Tibial nerve (tissue), 4 donors: ENCODE measurements at regions not wholly inside any gene's neighbourhood (a gene's known extent, or its start where the extent isn't known, plus 50 kb on each side); places are given as distances from the start of the nearest gene placed in this dataset.
"Not testable (repeated sequence)": the region's sequence is repeated elsewhere in the genome, so short reads cannot be mapped to it uniquely, and the experiment has no call there.

ENCODE experiments used
- DNase-seq, 2 donors: peaks; one replicate each; pipeline ENCODE4 v3.0.0-alpha.2; 2019; ENCODE audit warnings: low spot score in 2 of 2
- H3K27ac ChIP-seq, 4 donors: fragments of 200-600 bp; sonication (generic) in 3 of 4; one replicate each; pipeline ENCODE4 v1.5.1; 2017 to 2019; ENCODE audit warnings: mild to moderate bottlenecking in 1 of 4
- H3K27me3 ChIP-seq, 2 donors: fragments of 200-600 bp; sonication (generic) in 1 of 2; one replicate each; pipeline versions ENCODE4 v1.5.1 to v1.6.0; 2017 to 2019
- H3K36me3 ChIP-seq, 3 donors: fragments of 200-600 bp; sonication (generic); one replicate each; pipeline ENCODE4 v1.5.1; 2018 to 2019
- H3K4me1 ChIP-seq, 4 donors: fragments of 200-600 bp; sonication (generic) in 3 of 4; one replicate each; pipeline ENCODE4 v1.5.1; 2017 to 2019
- H3K4me3 ChIP-seq, 4 donors: fragments of 200-600 bp; sonication (generic) in 3 of 4; one replicate each; pipeline ENCODE4 v1.5.1; 2017 to 2019; ENCODE audit warnings: mild to moderate bottlenecking in 1 of 4, moderate library complexity in 1 of 4
- H3K9me3 ChIP-seq, 4 donors: fragments of 200-600 bp; sonication (generic) in 3 of 4; one replicate each; pipeline ENCODE4 v1.5.1; 2017 to 2019
- WGBS, 2 donors: methylation state at CpG; one replicate each; pipeline ENCODE4 v1.1.5; 2018; 5-methylcytosine and 5-hydroxymethylcytosine counted together

DNA sequence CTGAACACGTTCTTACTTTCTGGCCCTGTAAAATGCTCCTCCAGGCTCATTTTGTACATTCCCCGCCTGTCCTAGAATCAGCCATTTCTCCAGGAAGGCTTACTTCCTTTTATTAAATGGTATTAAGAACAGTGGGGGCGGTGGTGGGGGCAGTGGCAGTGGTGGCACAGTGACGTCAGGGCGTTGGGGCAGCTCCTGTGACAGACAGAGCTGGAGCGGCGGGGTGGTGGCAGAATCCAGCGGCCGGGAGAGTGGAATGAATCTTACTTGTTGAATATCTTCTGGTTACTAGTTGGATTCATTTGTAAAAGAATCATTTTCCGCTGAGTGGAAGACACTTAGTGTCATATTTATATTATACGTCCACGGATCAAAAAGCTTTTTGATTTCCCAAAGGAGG, 262.6 kb downstream of the BCL2L11 start:
- not testable (repeated sequence) for DNase-seq, H3K36me3 ChIP-seq, H3K4me3 ChIP-seq, H3K27me3 ChIP-seq, H3K9me3 ChIP-seq, H3K27ac ChIP-seq, H3K4me1 ChIP-seq
- WGBS, 2 donors = 89 to 94% methylated on average over 10 to 11 of the region's 12 CpGs

DNA sequence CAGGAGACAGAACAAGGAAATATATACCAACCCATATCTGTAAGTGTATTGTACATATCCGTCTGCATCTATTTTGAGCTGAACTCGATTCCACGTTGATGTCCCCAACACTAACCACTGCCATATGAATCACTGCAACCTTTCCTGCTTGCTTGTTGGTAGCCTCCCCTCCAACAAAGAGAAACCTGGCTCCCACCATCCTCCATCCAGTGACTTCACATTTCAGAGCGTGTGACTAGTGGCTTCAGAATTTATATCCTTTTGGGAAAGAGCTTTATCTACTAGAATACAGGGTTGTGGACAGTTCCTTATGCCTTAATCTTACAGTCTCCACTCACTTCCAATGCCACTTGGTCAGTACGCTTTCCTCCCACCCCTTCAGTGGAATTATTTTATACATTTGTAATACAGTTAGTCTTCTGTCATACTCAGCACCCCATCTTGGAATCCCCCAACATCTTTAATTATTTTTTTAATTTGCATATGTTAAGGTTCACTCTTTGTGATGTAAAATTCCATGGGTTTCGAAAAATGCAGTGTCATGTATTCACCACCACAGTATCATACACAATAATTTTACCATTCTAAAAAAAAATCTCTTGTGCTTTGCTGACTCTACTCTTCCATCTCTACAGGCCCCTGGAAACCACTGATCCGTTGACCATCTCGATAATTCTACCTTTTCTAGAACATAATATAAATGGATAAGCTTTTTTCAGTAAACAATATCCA, 264.7 kb downstream of the BCL2L11 start:
- DNase-seq, H3K27ac ChIP-seq, H3K4me1 ChIP-seq, H3K27me3 ChIP-seq, H3K9me3 ChIP-seq, H3K36me3 ChIP-seq, H3K4me3 ChIP-seq: not testable (repeated sequence)
- WGBS, 2 donors = 93% methylated on average over 7 to 8 of the region's 8 CpGs

DNA sequence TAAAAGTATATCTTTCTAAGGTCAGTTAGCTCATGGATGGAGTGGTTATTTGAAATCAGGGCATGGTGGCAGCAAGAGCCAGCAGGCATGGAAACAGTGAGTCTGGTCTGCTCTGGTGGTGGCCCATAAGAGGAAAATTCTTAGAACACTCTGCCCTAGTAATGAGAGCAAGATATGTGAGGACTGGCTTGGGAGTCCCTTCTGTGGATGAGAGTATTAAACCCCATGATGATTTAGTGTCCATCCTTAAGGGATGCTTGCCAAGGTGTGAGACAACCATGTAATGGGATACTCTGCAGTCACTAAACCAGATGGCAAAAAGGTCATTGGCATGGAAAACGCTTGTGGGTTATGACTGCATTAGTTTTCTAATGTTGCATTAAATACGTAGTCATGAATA, 269.9 kb downstream of the BCL2L11 start:
- H3K36me3 ChIP-seq, H3K9me3 ChIP-seq, H3K4me3 ChIP-seq, H3K27me3 ChIP-seq, DNase-seq, H3K27ac ChIP-seq, H3K4me1 ChIP-seq: not testable (repeated sequence)
- 100% methylated on average over 1 to 2 of the region's 2 CpGs for WGBS, 2 donors

DNA sequence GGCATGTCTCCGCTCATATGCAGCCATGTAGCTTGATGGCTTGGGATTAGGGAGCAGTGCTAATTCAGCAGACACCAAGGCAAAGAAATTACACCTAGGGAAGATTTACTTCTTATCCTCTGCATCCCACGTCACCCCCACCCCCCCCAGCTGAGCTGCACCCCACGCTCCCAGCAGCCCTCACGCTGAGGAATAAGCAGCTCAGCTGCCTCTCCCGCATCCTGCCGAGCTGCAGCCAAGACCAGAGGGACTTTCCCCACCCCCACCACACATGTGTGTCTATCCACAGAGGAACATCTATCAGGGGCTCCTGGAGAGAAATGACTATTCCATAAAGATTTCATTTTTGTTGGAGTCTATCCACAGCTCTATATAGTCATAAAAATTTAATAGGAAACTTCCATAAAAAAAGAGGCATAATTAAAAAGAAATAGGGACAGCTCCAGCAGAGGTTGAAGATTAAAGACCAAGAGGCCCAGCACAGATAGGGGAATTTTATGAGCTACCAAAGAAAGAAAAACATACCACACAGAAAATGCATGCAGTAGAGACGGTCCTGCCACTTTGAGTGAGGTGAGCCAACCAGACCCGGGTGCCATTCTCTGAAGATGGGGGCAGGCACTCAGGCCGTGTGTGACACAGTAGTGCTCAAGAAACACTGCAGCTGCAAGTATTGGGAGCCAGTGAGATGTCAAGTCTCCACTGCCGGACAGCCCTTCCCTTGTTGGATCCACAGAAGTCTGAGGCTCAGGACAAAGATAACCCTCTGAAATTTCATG, 274.8 kb downstream of the BCL2L11 start:
- DNase-seq, H3K27me3 ChIP-seq, H3K4me1 ChIP-seq, H3K4me3 ChIP-seq, H3K36me3 ChIP-seq, H3K27ac ChIP-seq, H3K9me3 ChIP-seq: not testable (repeated sequence)
- WGBS, 2 donors = 35 to 37% methylated on average over 7 to 8 of the region's 10 CpGs

DNA sequence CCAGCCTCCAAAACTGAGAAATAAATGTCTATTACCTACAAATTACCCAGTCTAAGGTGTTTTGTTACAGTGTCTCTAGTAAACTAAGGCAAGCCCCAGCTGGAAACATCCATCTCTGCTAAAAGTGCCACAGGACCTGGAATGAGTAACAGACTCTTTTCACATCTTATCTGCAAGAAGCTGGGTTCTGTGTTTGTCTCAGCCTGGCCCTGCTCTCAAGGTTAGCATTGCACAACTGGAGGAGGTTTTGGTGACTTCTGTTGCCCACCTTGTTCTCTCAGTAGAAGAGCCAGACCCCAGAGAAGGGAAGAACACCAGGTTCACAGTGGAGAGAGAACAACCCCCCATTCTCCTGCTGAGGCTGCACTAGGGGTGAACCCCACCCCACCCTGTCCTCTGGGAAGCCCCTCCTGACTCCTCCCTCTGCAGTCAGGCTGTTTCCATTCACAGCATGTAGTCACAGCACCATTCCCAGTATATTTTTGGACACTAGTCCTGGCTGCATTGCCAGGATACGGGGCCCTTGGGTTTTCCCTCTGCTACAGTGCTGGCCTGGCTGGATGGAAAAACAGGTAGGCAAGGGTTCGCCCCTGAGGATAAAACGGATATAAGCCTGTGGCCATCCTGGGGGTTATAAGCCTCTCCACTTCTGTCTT, 280.0 kb downstream of the BCL2L11 start:
- H3K9me3 ChIP-seq, H3K4me3 ChIP-seq, H3K4me1 ChIP-seq, DNase-seq, H3K36me3 ChIP-seq, H3K27me3 ChIP-seq, H3K27ac ChIP-seq: not testable (repeated sequence)
- WGBS, 2 donors = 67 to 73% methylated on average over 2 to 3 of the region's 3 CpGs

DNA sequence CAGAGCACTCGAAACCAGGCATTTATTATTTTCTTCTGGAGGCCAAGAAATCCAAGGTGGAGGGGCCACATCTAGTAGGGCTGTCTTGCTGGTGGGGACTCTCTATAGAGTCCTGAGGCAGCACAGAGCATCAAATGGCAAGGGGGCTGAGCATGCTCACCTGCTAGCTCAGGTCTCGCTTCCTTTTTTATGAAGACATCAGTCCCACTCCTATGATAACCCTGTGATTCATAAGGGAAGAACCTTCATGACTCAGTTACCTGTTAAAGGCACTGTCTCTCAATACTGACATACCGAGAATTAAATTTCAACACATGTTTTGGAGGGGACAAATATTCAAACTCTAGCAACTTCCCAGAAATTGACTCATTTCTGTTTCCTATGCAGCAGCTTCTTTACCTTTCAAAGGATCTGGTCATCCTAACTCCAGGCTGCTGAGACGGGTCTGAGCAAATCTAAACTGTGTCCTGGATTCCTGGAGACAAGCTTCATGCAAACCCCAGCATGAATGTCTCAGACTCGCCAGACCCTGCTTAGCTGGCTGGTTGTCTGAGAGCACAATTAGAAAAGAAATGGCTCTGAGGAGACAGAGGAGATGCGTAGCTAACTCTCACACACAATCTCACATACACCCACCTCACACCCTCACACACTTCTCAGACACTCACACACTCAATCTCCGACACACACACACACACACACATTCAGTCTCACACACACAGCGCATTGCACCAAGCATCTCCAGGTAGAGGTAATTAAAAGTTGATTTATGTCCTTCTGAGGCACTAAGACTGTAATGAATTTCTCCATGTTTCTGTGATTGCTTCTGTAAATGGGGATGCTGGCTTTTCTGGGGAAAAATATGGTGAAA, 280.8 kb downstream of the BCL2L11 start:
- not testable (repeated sequence) for DNase-seq, H3K27ac ChIP-seq
- WGBS, 2 donors = 93 to 95% methylated on average over 3 to 4 of the region's 8 CpGs

DNA sequence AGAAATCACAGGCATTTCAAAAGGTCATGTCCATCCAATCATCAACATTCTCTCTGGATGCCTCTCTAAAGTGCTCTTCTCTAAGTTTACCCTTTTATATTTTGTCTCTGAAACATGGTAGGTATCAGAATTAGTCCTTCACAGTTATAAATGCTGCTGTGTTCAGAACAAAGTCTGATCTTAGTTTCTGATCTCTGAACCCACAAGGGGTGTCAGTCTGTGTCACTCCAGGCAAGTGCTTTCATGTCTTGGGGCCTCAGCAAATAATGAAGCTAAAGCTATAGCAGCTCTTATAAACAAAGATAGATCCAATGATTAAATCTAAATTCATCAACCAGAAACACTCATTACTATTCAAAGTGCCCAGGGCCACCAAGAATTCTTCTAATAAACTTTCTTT, 281.7 kb downstream of the BCL2L11 start:
- not testable (repeated sequence) for H3K9me3 ChIP-seq, H3K4me3 ChIP-seq, DNase-seq, H3K36me3 ChIP-seq, H3K4me1 ChIP-seq, H3K27me3 ChIP-seq, H3K27ac ChIP-seq

More for the DNA sequence above, 280.8 kb downstream of the BCL2L11 start:
- H3K4me1 ChIP-seq, H3K9me3 ChIP-seq, H3K36me3 ChIP-seq, H3K27me3 ChIP-seq, H3K4me3 ChIP-seq: not testable (repeated sequence)

DNA sequence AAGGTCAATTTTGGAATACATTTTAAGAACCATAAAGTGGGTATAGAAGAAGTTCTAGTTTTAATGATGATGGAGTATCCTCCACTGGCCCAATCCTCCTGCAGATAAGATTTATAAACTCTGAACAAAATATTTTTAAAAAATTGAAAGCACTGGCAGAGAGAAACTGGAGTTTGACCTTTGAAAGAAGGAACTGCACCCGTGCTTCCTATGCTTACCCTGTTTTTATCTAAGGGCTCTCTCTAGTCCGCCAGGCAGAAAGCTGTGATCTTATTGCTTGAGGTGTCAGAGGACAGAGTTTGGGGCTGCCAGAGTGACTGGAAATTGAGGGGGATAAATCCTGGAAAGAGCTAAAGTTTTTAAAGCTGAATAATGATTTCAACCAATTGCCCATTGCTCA, 282.6 kb downstream of the BCL2L11 start:
- not testable (repeated sequence) for H3K27ac ChIP-seq, H3K4me1 ChIP-seq, H3K36me3 ChIP-seq, H3K4me3 ChIP-seq, H3K27me3 ChIP-seq, DNase-seq, H3K9me3 ChIP-seq
- 75 to 88% methylated on average over 2 of the region's 2 CpGs for WGBS, 2 donors

DNA sequence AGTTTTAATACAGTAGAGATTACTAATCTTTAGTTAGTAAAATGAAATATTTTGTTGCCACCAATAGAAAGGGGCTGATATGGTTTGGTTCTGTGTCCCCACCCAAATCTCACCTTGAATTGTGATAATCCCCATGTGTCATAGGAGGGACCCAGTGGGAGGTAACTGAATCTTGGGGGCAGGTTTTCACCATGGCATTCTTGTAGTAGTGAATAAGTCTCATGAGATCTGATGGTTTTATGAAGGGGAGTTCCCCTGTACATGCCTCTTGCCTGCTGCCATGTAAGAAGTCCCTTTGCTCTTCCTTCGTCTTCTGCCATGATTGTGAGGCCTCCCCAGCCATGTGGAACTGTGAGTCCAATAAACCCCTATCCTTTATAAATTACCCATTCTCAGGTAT, 285.9 kb downstream of the BCL2L11 start:
- WGBS, 2 donors = no CpG with 5 or more reads among the region's 1 CpG

DNA sequence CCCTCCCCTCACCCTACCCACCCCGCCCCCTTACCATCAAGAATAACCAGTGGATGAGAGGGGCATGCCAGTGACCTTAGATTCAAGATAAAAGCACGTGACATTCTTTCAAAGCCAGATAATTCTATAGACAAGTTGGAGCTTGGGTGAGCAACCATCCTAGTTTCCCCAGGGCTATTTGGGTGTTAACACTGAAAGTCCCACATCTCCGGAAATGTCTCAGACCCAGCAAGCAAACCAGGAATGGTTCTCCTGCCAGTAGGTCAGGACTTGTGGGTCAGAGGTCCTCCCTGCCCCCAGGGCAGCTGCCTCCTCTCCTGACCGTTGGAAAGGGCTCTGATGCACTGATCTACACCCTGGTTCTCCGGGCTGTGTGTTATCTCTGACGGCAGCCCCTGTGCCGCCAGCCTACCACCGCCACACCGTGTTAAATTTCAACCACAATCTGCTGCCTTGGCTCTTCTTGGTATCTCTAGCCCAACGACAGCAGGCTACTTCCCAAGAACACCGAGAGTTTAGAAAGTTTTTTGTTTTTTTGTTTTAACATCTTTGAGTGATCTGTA, 287.0 kb downstream of the BCL2L11 start:
- H3K27ac ChIP-seq, H3K4me1 ChIP-seq, H3K9me3 ChIP-seq, H3K27me3 ChIP-seq, DNase-seq, H3K36me3 ChIP-seq, H3K4me3 ChIP-seq: not testable (repeated sequence)
- no CpG with 5 or more reads among the region's 11 CpGs for WGBS, 2 donors

More for the DNA sequence above, 285.9 kb downstream of the BCL2L11 start:
- not testable (repeated sequence) for DNase-seq, H3K4me1 ChIP-seq, H3K9me3 ChIP-seq, H3K27ac ChIP-seq, H3K36me3 ChIP-seq, H3K27me3 ChIP-seq, H3K4me3 ChIP-seq

DNA sequence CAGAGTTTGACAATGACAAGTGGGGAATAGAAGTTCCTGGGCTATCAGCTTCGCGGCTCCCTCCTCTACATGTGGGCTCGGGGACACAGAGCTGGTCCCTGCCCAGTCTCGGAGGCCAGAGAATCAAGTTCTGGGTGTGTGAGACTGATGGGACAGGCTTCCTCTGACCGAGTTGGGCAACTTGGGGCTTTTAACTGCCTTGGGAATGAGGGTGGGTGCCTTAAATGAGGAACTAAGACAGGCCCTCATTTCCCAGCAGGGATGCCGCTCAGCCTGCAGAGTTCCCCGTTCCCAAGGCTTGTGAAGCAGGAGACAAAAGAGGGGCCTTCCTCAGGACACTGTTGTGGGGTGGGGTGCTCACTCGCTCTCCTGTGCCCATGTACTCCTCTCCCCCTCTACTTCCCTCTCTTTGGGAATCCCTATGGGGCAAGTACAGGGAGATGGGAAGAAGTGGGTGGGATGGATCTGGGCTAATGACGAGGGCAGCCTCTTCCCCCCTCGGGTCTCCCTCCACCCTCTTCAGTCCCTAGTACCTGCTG, 290.2 kb downstream of the BCL2L11 start:
- WGBS, 2 donors = 100% methylated on average over 1 of the region's 10 CpGs
- H3K9me3 ChIP-seq, H3K36me3 ChIP-seq, H3K4me3 ChIP-seq, H3K4me1 ChIP-seq, H3K27me3 ChIP-seq, DNase-seq, H3K27ac ChIP-seq: not testable (repeated sequence)

DNA sequence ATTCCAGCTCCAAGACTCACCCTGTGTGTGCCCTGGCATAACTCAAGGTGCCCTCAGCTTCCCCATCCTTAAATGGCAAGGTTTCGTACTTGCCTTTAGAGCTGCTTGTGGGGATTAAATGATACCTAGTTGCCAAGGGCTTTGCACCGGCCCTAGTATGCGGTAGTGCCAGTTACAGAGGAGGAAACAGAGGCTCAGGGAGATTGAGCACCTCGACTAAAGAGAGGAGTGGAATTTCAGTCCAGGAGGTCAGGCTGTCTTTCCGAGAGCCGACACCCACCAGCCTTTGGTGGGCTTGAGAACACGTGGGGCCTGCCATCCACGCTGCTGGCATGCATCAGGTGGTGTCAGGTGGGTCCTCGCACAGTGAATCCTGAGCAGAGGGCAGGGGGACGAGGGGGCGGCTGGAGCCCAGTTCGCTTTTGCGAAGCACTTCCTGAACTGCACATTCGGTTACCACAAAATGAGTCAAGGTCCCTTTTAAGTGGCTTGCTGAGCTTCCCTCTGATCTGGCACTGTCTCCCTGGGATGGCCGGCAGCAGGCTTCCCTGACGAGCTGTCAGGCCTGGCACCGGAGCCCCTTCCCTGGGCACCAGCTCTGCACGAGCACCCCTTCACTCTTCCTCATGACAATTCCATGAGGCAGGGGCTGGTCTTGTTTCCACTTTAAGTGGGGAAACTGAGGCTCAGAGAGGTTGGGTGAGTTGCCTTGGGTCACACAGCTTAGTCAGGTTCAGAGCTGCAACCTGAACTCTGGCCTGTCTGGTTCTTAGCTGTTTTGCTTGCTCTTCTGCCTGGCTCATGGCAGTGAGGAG, 291.4 kb downstream of the BCL2L11 start:
- not testable (repeated sequence) for H3K27me3 ChIP-seq, DNase-seq, H3K4me1 ChIP-seq, H3K36me3 ChIP-seq, H3K9me3 ChIP-seq, H3K4me3 ChIP-seq, H3K27ac ChIP-seq
- 86% methylated on average over 1 of the region's 18 CpGs; no CpG with 5 or more reads in 1 of the 2 donors for WGBS, 2 donors
